Caco-2 (cell line): ENCODE measurements at regions not wholly inside any gene's neighbourhood (a gene's known extent, or its start where the extent isn't known, plus 50 kb on each side); places are given as distances from the start of the nearest gene placed in this dataset.

Experiments
- BruUV-seq: library from RNA; stranded (reverse); fragments of 400-500 nt; replicated peaks from 2 replicates; lab custom pipeline; 2021; lab: Mats Ljungman, UMichigan
- CTCF ChIA-PET: fragments of 300-600 bp; sonication (Branson Sonifier 250); formaldehyde crosslinking; loops from one replicate; lab custom pipeline; 2022; ENCODE audit warnings: antibody characterized with exemption; lab: Charles Lee
- POLR2A ChIA-PET: fragments of 300-600 bp; sonication (Branson Sonifier 250); formaldehyde crosslinking; loops from one replicate; lab custom pipeline; 2022; ENCODE audit warnings: antibody characterized with exemption; lab: Charles Lee
- DNase-seq, 2 experiments: peaks; one replicate each; pipeline versions ENCODE4 v3.0.0 to v3.0.0-alpha.2; 2020 to 2022
- H3K27me3 ChIP-seq: replicated peaks from 2 replicates; pipeline ENCODE4 v1.6.0; 2011; ENCODE audit warnings: low read length; ENCODE audit not compliant: control insufficient read depth, insufficient read depth
- H3K36me3 ChIP-seq: 2 replicates; pipeline ENCODE4 v1.5.1; 2011; ENCODE audit warnings: low read length; ENCODE audit not compliant: control insufficient read depth, insufficient read depth
- H3K4me1 ChIP-seq: fragments of 250-450 bp; sonication (Bioruptor Pico); 2 replicates; pipeline ENCODE4 v1.5.1; 2020; ENCODE audit warnings: mild to moderate bottlenecking
- H3K4me3 ChIP-seq: 2 replicates; pipeline ENCODE4 v1.5.1; 2011; ENCODE audit warnings: low read depth, mild to moderate bottlenecking, control low read depth, low read length
- H3K9me3 ChIP-seq: fragments of 250-450 bp; sonication (Bioruptor Pico); 2 replicates; pipeline ENCODE4 v1.5.1; 2020; ENCODE audit warnings: mild to moderate bottlenecking, moderate library complexity
- H3K27ac Mint-ChIP-seq: one replicate; pipeline ENCODE4 v1.8.0; 2022; ENCODE audit warnings: mixed read lengths; ENCODE audit not compliant: unreplicated experiment
- H3K27me3 Mint-ChIP-seq: one replicate; pipeline ENCODE4 v1.8.0; 2022; ENCODE audit warnings: mixed read lengths; ENCODE audit not compliant: insufficient read depth, unreplicated experiment
- H3K36me3 Mint-ChIP-seq: one replicate; pipeline ENCODE4 v1.8.0; 2022; ENCODE audit warnings: mild to moderate bottlenecking, mixed read lengths; ENCODE audit not compliant: insufficient read depth, unreplicated experiment
- H3K4me1 Mint-ChIP-seq: one replicate; pipeline ENCODE4 v1.8.0; 2022; ENCODE audit warnings: low read depth, mixed read lengths; ENCODE audit not compliant: unreplicated experiment
- H3K4me3 Mint-ChIP-seq: one replicate; pipeline ENCODE4 v1.8.0; 2022; ENCODE audit warnings: mild to moderate bottlenecking, moderate library complexity, mixed read lengths; ENCODE audit not compliant: unreplicated experiment
- H3K9me3 Mint-ChIP-seq: one replicate; pipeline ENCODE4 v1.8.0; 2022; ENCODE audit warnings: mixed read lengths; ENCODE audit not compliant: unreplicated experiment
- intact Hi-C: fragments of 100-400 bp; cut with micrococcal nuclease; formaldehyde crosslinking; loops from one replicate; pipeline ENCODE4 v1.10.0; 2022; ENCODE audit not compliant: unreplicated experiment
- TF ChIP-seq, protein P1 (sequence below), 2 experiments: fragments of 200-600 bp in 1 of 2; IDR thresholded peaks; 1 replicate in 1 of 2; 2 replicates in 1 of 2; pipeline versions ENCODE4 v1.5.1 to v1.8.0; 2011 to 2022; ENCODE audit warnings: antibody characterized with exemption in 1 of 2, control low read depth in 1 of 2, inconsistent platforms in 1 of 2, low read depth in 1 of 2, low read length in 1 of 2, mild to moderate bottlenecking in 1 of 2, moderate library complexity in 1 of 2; ENCODE audit not compliant: insufficient read depth in 1 of 2, severe bottlenecking in 1 of 2, unreplicated experiment in 1 of 2

DNA sequence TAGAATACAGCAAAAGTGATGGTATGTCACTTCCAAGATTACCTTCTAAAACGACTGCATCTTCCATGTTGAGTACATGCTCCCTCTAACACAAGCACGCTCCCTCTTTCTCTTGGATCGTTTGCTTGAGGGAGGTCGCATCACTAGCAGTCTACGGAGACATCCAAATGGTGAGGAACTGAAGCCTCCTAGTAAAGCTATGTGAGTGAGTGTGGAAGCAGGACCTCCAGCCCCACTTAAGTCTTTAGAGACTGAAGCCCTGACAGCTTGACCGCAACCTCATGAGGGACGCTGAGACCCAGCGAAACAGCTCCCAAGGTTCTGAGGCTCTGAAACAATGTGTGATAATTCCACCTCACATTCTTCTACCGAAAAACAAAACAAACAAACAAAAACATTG lies 486.7 kb upstream of the GCFC2 start:
- BruUV-seq, result no TSS peak
- ChIA-PET CTCF (no interaction called here), POLR2A (no interaction called here)
- Histone ChIP-seq H3K4me1 (0 out of 2 replicates have a peak, but pooled peaks cover 4% of the 10 kb centered on the region), H3K9me3 (no peaks in the 10 kb centered on the region), H3K27me3 (no peaks in the 10 kb centered on the region), H3K4me3 (no peak overlapping the region), H3K36me3 (no peaks in the 10 kb centered on the region)
- H3K9me3 Mint-ChIP-seq, result no peaks in the 10 kb centered on the region
- no peak overlapping the region for H3K4me3 Mint-ChIP-seq
- TF ChIP-seq, protein P1, sequence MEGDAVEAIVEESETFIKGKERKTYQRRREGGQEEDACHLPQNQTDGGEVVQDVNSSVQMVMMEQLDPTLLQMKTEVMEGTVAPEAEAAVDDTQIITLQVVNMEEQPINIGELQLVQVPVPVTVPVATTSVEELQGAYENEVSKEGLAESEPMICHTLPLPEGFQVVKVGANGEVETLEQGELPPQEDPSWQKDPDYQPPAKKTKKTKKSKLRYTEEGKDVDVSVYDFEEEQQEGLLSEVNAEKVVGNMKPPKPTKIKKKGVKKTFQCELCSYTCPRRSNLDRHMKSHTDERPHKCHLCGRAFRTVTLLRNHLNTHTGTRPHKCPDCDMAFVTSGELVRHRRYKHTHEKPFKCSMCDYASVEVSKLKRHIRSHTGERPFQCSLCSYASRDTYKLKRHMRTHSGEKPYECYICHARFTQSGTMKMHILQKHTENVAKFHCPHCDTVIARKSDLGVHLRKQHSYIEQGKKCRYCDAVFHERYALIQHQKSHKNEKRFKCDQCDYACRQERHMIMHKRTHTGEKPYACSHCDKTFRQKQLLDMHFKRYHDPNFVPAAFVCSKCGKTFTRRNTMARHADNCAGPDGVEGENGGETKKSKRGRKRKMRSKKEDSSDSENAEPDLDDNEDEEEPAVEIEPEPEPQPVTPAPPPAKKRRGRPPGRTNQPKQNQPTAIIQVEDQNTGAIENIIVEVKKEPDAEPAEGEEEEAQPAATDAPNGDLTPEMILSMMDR (IDR thresholded peaks at IDR 0.05; ENCODE audit: insufficient read depth in 1 of 2, low read depth in 1 of 2, low read length in 1 of 2, severe bottlenecking in 1 of 2, unreplicated experiment in 1 of 2), result no peak
- no peaks in the 10 kb centered on the region for H3K36me3 Mint-ChIP-seq
- H3K27me3 Mint-ChIP-seq, result no peaks in the 10 kb centered on the region
- DNase-seq, result no peak
- intact Hi-C loops, result loop anchor here (5.0 kb wide), 2 partner anchors 265 to 410 kb away; no protein-coding TSS in a partner anchor
- H3K27ac Mint-ChIP-seq, result no peak overlapping the region
- no peaks in the 10 kb centered on the region for H3K4me1 Mint-ChIP-seq

DNA sequence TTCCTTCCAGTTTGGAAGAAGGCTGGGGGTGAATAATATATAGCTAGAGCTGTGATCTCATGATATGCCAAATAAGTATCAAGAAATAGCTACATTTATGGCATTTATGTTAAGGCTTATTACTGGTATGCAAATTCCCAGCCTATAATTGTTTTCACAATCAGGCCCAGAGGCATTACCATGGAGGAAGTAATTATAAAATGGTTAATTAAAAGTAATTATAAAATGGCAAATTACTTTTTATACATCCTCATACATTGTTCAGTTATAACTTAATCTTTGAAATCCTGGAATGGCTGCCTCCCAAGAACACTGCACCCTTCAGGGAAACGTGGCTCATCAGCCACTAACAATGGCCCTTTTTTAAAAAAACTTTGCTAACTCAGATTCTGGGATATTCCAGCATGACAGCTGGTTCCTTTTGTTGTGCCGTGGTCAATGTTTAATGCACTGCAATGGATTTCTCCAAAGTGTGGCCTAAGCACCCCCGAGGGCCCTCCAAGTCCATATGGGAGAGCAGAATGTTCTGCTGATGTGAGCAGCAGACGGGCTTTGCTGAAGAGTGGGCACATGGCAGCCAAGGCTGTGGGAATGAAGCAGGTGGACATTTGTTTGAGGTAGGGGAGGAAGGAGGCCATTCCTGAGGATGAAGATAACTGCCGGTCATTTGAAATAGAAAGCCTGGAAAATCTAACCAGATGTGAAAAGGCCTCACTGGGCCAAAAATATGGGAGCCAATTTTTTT lies 483.5 kb upstream of the GCFC2 start:
- 0 out of 2 replicates have a peak, but pooled peaks cover 4% of the 10 kb centered on the region for H3K4me1 ChIP-seq
- TF ChIP-seq, protein P1 (IDR thresholded peaks at IDR 0.05; ENCODE audit: insufficient read depth in 1 of 2, low read depth in 1 of 2, low read length in 1 of 2, severe bottlenecking in 1 of 2, unreplicated experiment in 1 of 2), result no peak
- H3K27me3 Mint-ChIP-seq, result no peaks in the 10 kb centered on the region
- ChIA-PET POLR2A (no interaction called here), CTCF (no interaction called here)
- no peaks in the 10 kb centered on the region for H3K36me3 ChIP-seq
- no peaks in the 10 kb centered on the region for H3K9me3 Mint-ChIP-seq
- no peaks in the 10 kb centered on the region for H3K27me3 ChIP-seq
- intact Hi-C loops, result no loop called here
- no peaks in the 10 kb centered on the region for H3K36me3 Mint-ChIP-seq
- no peak overlapping the region for H3K4me3 Mint-ChIP-seq
- H3K9me3 ChIP-seq, result no peaks in the 10 kb centered on the region
- no peaks in the 10 kb centered on the region for H3K4me1 Mint-ChIP-seq
- no peak overlapping the region for H3K4me3 ChIP-seq
- BruUV-seq, result no TSS peak
- no peak overlapping the region for H3K27ac Mint-ChIP-seq
- no peak for DNase-seq

DNA sequence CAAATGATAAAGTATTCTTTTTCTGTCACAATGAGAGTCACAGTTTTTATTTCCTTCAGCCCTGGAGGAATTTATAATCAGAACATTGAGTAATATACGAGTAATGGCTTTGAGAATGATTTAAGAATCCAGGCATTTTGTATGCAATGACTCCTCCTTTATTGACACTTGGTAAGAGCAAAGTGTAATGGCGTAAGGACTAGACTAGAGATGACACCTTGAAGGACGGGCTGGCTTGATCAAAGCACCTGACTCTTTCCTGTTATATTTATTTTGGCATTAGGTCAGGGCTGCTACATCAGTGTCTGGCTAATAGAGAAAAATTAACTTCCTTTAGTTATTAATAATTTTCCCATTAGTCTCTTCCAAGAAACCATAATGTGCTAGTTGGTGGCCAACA lies 482.4 kb upstream of the GCFC2 start:
- H3K9me3 ChIP-seq, result no peaks in the 10 kb centered on the region
- intact Hi-C loops, result loop anchor here (2.0 kb wide), 1 partner anchor 20 kb away; no protein-coding TSS in a partner anchor
- ChIA-PET CTCF (no interaction called here), POLR2A (no interaction called here)
- Mint-ChIP-seq H3K9me3 (no peaks in the 10 kb centered on the region), H3K4me3 (no peak overlapping the region), H3K4me1 (no peaks in the 10 kb centered on the region), H3K27ac (no peak overlapping the region), H3K27me3 (no peaks in the 10 kb centered on the region), H3K36me3 (no peaks in the 10 kb centered on the region)
- H3K27me3 ChIP-seq, result no peaks in the 10 kb centered on the region
- H3K4me1 ChIP-seq, result 0 out of 2 replicates have a peak, but pooled peaks cover 4% of the 10 kb centered on the region
- TF ChIP-seq, protein P1 (IDR thresholded peaks at IDR 0.05; ENCODE audit: insufficient read depth in 1 of 2, low read depth in 1 of 2, low read length in 1 of 2, severe bottlenecking in 1 of 2, unreplicated experiment in 1 of 2), result no peak
- no peaks in the 10 kb centered on the region for H3K36me3 ChIP-seq
- BruUV-seq, result no TSS peak
- no peak overlapping the region for H3K4me3 ChIP-seq
- no peak for DNase-seq
